WTC11 (cell line): ENCODE measurements at regions not wholly inside any gene's neighbourhood (a gene's known extent, or its start where the extent isn't known, plus 50 kb on each side); places are given as distances from the start of the nearest gene placed in this dataset.

ENCODE experiments used
- GABPB1 ChIP-seq: sonication (generic); formaldehyde crosslinking; IDR thresholded peaks from 2 replicates; pipeline ENCODE4 v1.8.1; 2023; ENCODE audit warnings: mild to moderate bottlenecking, missing genetic modification reagents
- JUN ChIP-seq: sonication (generic); formaldehyde crosslinking; IDR thresholded peaks from 2 replicates; pipeline ENCODE4 v1.8.0; 2023; ENCODE audit warnings: mild to moderate bottlenecking, missing genetic modification reagents
- KAT7 ChIP-seq: sonication (generic); formaldehyde crosslinking; IDR thresholded peaks from 2 replicates; pipeline ENCODE4 v1.8.1; 2023; ENCODE audit warnings: missing genetic modification reagents, mild to moderate bottlenecking, borderline replicate concordance
- NFYB ChIP-seq: sonication (generic); formaldehyde crosslinking; conservative IDR thresholded peaks from 2 replicates; pipeline ENCODE4 v1.8.0; 2022; ENCODE audit warnings: low read depth, missing genetic modification reagents
- NR2C2 ChIP-seq: sonication (generic); formaldehyde crosslinking; IDR thresholded peaks from 2 replicates; pipeline ENCODE4 v1.8.0; 2022; ENCODE audit warnings: mild to moderate bottlenecking, missing genetic modification reagents
- ZBTB21 ChIP-seq: sonication (generic); formaldehyde crosslinking; IDR thresholded peaks from 2 replicates; pipeline ENCODE4 v1.8.1; 2023; ENCODE audit warnings: mild to moderate bottlenecking, missing genetic modification reagents, borderline replicate concordance
- ZNF232 ChIP-seq: sonication (generic); formaldehyde crosslinking; IDR thresholded peaks from 2 replicates; pipeline ENCODE4 v1.8.0; 2022; ENCODE audit warnings: mild to moderate bottlenecking, missing genetic modification reagents
- ZNF423 ChIP-seq: fragments of 250-450 bp; sonication (Bioruptor Pico); IDR thresholded peaks from 2 replicates; pipeline ENCODE4 v2.1.2; 2022; ENCODE audit warnings: mild to moderate bottlenecking, moderate library complexity
- TF ChIP-seq, protein P1 (sequence below): fragments of 200-600 bp; IDR thresholded peaks from 2 replicates; pipeline ENCODE4 v1.8.0; 2022; ENCODE audit warnings: antibody characterized with exemption
- TF ChIP-seq, protein P2 (sequence below): fragments of 250-450 bp; sonication (Bioruptor Pico); IDR thresholded peaks from 2 replicates; pipeline ENCODE4 v2.1.2; 2022; ENCODE audit warnings: mild to moderate bottlenecking, moderate library complexity
- TF ChIP-seq, protein P3 (sequence below): sonication (generic); formaldehyde crosslinking; IDR thresholded peaks from 2 replicates; pipeline ENCODE4 v1.8.0; 2022; ENCODE audit warnings: mild to moderate bottlenecking, missing genetic modification reagents
- TF ChIP-seq, protein P4 (sequence below): sonication (generic); formaldehyde crosslinking; conservative IDR thresholded peaks from 2 replicates; pipeline ENCODE4 v1.8.1; 2022; ENCODE audit warnings: mild to moderate bottlenecking, missing genetic modification reagents
- TF ChIP-seq, protein P5 (sequence below): sonication (generic); formaldehyde crosslinking; IDR thresholded peaks from 2 replicates; pipeline ENCODE4 v1.8.1; 2022; ENCODE audit warnings: low read depth, missing genetic modification reagents, borderline replicate concordance
- TF ChIP-seq, protein P6 (sequence below): sonication (generic); formaldehyde crosslinking; IDR thresholded peaks from 2 replicates; pipeline ENCODE4 v1.8.0; 2022; ENCODE audit warnings: missing genetic modification reagents

DNA sequence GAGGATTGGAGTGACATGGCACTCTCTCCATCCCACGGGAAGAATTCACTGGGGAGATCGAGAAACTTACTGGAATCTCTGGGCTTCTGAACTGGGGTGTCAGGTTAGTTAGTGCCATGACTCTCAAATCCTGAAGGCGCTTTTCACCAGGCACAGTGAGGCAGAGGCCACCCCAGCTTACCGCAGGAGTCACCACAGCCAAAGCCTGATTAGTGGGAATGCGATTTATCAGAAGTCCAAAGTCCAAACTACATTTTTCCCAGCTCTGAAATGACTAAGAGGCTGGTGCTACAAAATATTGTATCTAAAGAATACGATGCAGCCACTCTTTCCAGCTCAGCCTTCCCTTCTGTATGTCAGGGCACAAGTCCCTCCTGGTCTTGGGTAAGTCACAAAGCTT, 334.8 kb upstream of the SHH start:
- TF ChIP-seq, protein P1, sequence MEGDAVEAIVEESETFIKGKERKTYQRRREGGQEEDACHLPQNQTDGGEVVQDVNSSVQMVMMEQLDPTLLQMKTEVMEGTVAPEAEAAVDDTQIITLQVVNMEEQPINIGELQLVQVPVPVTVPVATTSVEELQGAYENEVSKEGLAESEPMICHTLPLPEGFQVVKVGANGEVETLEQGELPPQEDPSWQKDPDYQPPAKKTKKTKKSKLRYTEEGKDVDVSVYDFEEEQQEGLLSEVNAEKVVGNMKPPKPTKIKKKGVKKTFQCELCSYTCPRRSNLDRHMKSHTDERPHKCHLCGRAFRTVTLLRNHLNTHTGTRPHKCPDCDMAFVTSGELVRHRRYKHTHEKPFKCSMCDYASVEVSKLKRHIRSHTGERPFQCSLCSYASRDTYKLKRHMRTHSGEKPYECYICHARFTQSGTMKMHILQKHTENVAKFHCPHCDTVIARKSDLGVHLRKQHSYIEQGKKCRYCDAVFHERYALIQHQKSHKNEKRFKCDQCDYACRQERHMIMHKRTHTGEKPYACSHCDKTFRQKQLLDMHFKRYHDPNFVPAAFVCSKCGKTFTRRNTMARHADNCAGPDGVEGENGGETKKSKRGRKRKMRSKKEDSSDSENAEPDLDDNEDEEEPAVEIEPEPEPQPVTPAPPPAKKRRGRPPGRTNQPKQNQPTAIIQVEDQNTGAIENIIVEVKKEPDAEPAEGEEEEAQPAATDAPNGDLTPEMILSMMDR: no peak
- TF ChIP-seq, protein P2, sequence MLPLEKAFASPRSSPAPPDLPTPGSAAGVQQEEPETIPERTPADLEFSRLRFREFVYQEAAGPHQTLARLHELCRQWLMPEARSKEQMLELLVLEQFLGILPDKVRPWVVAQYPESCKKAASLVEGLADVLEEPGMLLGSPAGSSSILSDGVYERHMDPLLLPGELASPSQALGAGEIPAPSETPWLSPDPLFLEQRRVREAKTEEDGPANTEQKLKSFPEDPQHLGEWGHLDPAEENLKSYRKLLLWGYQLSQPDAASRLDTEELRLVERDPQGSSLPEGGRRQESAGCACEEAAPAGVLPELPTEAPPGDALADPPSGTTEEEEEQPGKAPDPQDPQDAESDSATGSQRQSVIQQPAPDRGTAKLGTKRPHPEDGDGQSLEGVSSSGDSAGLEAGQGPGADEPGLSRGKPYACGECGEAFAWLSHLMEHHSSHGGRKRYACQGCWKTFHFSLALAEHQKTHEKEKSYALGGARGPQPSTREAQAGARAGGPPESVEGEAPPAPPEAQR (CRISPR knock-in tag): no peak
- TF ChIP-seq ZNF423 (CRISPR knock-in tag) (no peak), ZNF232 (CRISPR knock-in tag) (no peak), NR2C2 (CRISPR knock-in tag) (no peak), ZBTB21 (CRISPR knock-in tag) (no peak), NFYB (CRISPR knock-in tag) (no peak), KAT7 (CRISPR knock-in tag) (no peak), GABPB1 (CRISPR knock-in tag) (no peak), JUN (CRISPR knock-in tag) (no peak)
- TF ChIP-seq, protein P3, sequence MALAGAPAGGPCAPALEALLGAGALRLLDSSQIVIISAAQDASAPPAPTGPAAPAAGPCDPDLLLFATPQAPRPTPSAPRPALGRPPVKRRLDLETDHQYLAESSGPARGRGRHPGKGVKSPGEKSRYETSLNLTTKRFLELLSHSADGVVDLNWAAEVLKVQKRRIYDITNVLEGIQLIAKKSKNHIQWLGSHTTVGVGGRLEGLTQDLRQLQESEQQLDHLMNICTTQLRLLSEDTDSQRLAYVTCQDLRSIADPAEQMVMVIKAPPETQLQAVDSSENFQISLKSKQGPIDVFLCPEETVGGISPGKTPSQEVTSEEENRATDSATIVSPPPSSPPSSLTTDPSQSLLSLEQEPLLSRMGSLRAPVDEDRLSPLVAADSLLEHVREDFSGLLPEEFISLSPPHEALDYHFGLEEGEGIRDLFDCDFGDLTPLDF (CRISPR knock-in tag): no peak
- TF ChIP-seq, protein P4, sequence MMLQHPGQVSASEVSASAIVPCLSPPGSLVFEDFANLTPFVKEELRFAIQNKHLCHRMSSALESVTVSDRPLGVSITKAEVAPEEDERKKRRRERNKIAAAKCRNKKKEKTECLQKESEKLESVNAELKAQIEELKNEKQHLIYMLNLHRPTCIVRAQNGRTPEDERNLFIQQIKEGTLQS (CRISPR knock-in tag): no peak
- TF ChIP-seq, protein P5, sequence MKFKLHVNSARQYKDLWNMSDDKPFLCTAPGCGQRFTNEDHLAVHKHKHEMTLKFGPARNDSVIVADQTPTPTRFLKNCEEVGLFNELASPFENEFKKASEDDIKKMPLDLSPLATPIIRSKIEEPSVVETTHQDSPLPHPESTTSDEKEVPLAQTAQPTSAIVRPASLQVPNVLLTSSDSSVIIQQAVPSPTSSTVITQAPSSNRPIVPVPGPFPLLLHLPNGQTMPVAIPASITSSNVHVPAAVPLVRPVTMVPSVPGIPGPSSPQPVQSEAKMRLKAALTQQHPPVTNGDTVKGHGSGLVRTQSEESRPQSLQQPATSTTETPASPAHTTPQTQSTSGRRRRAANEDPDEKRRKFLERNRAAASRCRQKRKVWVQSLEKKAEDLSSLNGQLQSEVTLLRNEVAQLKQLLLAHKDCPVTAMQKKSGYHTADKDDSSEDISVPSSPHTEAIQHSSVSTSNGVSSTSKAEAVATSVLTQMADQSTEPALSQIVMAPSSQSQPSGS (CRISPR knock-in tag): no peak
- TF ChIP-seq, protein P6, sequence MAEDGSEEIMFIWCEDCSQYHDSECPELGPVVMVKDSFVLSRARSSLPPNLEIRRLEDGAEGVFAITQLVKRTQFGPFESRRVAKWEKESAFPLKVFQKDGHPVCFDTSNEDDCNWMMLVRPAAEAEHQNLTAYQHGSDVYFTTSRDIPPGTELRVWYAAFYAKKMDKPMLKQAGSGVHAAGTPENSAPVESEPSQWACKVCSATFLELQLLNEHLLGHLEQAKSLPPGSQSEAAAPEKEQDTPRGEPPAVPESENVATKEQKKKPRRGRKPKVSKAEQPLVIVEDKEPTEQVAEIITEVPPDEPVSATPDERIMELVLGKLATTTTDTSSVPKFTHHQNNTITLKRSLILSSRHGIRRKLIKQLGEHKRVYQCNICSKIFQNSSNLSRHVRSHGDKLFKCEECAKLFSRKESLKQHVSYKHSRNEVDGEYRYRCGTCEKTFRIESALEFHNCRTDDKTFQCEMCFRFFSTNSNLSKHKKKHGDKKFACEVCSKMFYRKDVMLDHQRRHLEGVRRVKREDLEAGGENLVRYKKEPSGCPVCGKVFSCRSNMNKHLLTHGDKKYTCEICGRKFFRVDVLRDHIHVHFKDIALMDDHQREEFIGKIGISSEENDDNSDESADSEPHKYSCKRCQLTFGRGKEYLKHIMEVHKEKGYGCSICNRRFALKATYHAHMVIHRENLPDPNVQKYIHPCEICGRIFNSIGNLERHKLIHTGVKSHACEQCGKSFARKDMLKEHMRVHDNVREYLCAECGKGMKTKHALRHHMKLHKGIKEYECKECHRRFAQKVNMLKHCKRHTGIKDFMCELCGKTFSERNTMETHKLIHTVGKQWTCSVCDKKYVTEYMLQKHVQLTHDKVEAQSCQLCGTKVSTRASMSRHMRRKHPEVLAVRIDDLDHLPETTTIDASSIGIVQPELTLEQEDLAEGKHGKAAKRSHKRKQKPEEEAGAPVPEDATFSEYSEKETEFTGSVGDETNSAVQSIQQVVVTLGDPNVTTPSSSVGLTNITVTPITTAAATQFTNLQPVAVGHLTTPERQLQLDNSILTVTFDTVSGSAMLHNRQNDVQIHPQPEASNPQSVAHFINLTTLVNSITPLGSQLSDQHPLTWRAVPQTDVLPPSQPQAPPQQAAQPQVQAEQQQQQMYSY: no peak
